SK-N-SH treated with all-trans-retinoic acid at 6 μM for 48 hours (cell line): ENCODE measurements at regions not wholly inside any gene's neighbourhood (a gene's known extent, or its start where the extent isn't known, plus 50 kb on each side); places are given as distances from the start of the nearest gene placed in this dataset.

Experiments
- ATAC-seq: fragments of 200-7000 bp; cut with Tn5 transposase; 3 replicates; pipeline ENCODE4 v1.9.1; 2020; ENCODE audit warnings: mild to moderate bottlenecking, moderate library complexity
- ARNTL ChIP-seq: fragments of 450-650 bp; formaldehyde crosslinking; IDR thresholded peaks from 2 replicates; pipeline ENCODE4 v1.5.0; 2020; ENCODE audit warnings: low read depth, mild to moderate bottlenecking, moderate library complexity, borderline replicate concordance
- BACH2 ChIP-seq: fragments of 250-450 bp; sonication (Bioruptor Pico); IDR thresholded peaks from 2 replicates; pipeline ENCODE4 v1.9.0; 2021; ENCODE audit warnings: mild to moderate bottlenecking, borderline replicate concordance
- CSDC2 ChIP-seq: fragments of 250-450 bp; sonication (Bioruptor Pico); IDR thresholded peaks from 2 replicates; pipeline ENCODE4 v1.5.0; 2020; ENCODE audit warnings: mild to moderate bottlenecking, moderate library complexity
- ESRRG ChIP-seq: fragments of 250-450 bp; sonication (Bioruptor Pico); IDR thresholded peaks from 2 replicates; pipeline ENCODE4 v1.6.1; 2021; ENCODE audit warnings: mild to moderate bottlenecking
- GLIS3 ChIP-seq: fragments of 250-450 bp; sonication (Bioruptor Pico); IDR thresholded peaks from 2 replicates; pipeline ENCODE4 v1.5.0; 2020; ENCODE audit warnings: mild to moderate bottlenecking, moderate library complexity
- ISL1 ChIP-seq: fragments of 250-450 bp; sonication (Bioruptor Pico); IDR thresholded peaks from 2 replicates; pipeline ENCODE4 v2.1.2; 2022; ENCODE audit warnings: mild to moderate bottlenecking, moderate library complexity
- OSR1 ChIP-seq: fragments of 250-450 bp; sonication (Bioruptor Pico); IDR thresholded peaks from 2 replicates; pipeline ENCODE4 v1.8.0; 2022; ENCODE audit warnings: moderate library complexity, mild to moderate bottlenecking, inconsistent platforms
- PPARA ChIP-seq: fragments of 250-450 bp; sonication (Bioruptor Pico); IDR thresholded peaks from 2 replicates; pipeline ENCODE4 v1.5.0; 2020; ENCODE audit warnings: mild to moderate bottlenecking, borderline replicate concordance
- RARB ChIP-seq: fragments of 250-450 bp; sonication (Bioruptor Pico); IDR thresholded peaks from 2 replicates; pipeline ENCODE4 v1.8.0; 2021; ENCODE audit warnings: mild to moderate bottlenecking, moderate library complexity
- TCF4 ChIP-seq: fragments of 250-450 bp; sonication (Bioruptor Pico); IDR thresholded peaks from 2 replicates; pipeline ENCODE4 v1.8.0; 2021; ENCODE audit warnings: mild to moderate bottlenecking, moderate library complexity, borderline replicate concordance
- TOX ChIP-seq: fragments of 250-450 bp; sonication (Bioruptor Pico); IDR thresholded peaks from 2 replicates; pipeline ENCODE4 v1.8.0; 2021; ENCODE audit warnings: mild to moderate bottlenecking, moderate library complexity, borderline replicate concordance
- ZC3H10 ChIP-seq: fragments of 250-450 bp; sonication (Bioruptor Pico); IDR thresholded peaks from 2 replicates; pipeline ENCODE4 v1.5.1; 2021; ENCODE audit warnings: mild to moderate bottlenecking, moderate library complexity
- ZFP3 ChIP-seq: fragments of 250-450 bp; sonication (Bioruptor Pico); IDR thresholded peaks from 2 replicates; pipeline ENCODE4 v1.5.0; 2020; ENCODE audit warnings: mild to moderate bottlenecking, moderate library complexity
- ZFP30 ChIP-seq: fragments of 450-650 bp; formaldehyde crosslinking; IDR thresholded peaks from 2 replicates; pipeline ENCODE4 v1.5.0; 2022; ENCODE audit warnings: mild to moderate bottlenecking, moderate library complexity
- ZNF565 ChIP-seq: fragments of 450-650 bp; formaldehyde crosslinking; conservative IDR thresholded peaks from 2 replicates; pipeline ENCODE4 v1.5.0; 2020; ENCODE audit warnings: low read depth, mild to moderate bottlenecking, moderate library complexity
- ZNF70 ChIP-seq: fragments of 450-650 bp; formaldehyde crosslinking; IDR thresholded peaks from 2 replicates; pipeline ENCODE4 v1.5.0; 2020; ENCODE audit warnings: mild to moderate bottlenecking, moderate library complexity
- ZNF8 ChIP-seq: fragments of 450-650 bp; formaldehyde crosslinking; IDR thresholded peaks from 2 replicates; pipeline ENCODE4 v1.5.0; 2020; ENCODE audit warnings: mild to moderate bottlenecking, moderate library complexity
- TF ChIP-seq, protein P1 (sequence below): fragments of 250-450 bp; sonication (Bioruptor Pico); IDR thresholded peaks from 2 replicates; pipeline ENCODE4 v1.8.0; 2021; ENCODE audit warnings: low read depth, mild to moderate bottlenecking, moderate library complexity, borderline replicate concordance
- TF ChIP-seq, protein P2 (sequence below): fragments of 250-450 bp; sonication (Bioruptor Pico); IDR thresholded peaks from 2 replicates; pipeline ENCODE4 v1.5.0; 2020; ENCODE audit warnings: mild to moderate bottlenecking, moderate library complexity
- TF ChIP-seq, protein P3 (sequence below): fragments of 250-450 bp; sonication (Bioruptor Pico); IDR thresholded peaks from 2 replicates; pipeline ENCODE4 v1.8.0; 2020; ENCODE audit warnings: mild to moderate bottlenecking, moderate library complexity, borderline replicate concordance
- TF ChIP-seq, protein P4 (sequence below): fragments of 250-450 bp; sonication (Bioruptor Pico); IDR thresholded peaks from 2 replicates; pipeline ENCODE4 v1.5.1; 2021; ENCODE audit warnings: mild to moderate bottlenecking, moderate library complexity

- TF ChIP-seq, protein P1, sequence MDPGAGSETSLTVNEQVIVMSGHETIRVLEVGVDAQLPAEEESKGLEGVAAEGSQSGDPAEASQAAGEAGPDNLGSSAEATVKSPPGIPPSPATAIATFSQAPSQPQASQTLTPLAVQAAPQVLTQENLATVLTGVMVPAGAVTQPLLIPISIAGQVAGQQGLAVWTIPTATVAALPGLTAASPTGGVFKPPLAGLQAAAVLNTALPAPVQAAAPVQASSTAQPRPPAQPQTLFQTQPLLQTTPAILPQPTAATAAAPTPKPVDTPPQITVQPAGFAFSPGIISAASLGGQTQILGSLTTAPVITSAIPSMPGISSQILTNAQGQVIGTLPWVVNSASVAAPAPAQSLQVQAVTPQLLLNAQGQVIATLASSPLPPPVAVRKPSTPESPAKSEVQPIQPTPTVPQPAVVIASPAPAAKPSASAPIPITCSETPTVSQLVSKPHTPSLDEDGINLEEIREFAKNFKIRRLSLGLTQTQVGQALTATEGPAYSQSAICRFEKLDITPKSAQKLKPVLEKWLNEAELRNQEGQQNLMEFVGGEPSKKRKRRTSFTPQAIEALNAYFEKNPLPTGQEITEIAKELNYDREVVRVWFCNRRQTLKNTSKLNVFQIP, result no peak
Observed at GRCh38 chr13:105552078-105552477, 983.4 kb downstream of the EFNB2 start (continued).

- no peak for ATAC-seq
- no peak for TF ChIP-seq CSDC2 (CRISPR knock-in tag)
- TF ChIP-seq ZNF565 (CRISPR knock-in tag), result no peak
- TF ChIP-seq, protein P2, sequence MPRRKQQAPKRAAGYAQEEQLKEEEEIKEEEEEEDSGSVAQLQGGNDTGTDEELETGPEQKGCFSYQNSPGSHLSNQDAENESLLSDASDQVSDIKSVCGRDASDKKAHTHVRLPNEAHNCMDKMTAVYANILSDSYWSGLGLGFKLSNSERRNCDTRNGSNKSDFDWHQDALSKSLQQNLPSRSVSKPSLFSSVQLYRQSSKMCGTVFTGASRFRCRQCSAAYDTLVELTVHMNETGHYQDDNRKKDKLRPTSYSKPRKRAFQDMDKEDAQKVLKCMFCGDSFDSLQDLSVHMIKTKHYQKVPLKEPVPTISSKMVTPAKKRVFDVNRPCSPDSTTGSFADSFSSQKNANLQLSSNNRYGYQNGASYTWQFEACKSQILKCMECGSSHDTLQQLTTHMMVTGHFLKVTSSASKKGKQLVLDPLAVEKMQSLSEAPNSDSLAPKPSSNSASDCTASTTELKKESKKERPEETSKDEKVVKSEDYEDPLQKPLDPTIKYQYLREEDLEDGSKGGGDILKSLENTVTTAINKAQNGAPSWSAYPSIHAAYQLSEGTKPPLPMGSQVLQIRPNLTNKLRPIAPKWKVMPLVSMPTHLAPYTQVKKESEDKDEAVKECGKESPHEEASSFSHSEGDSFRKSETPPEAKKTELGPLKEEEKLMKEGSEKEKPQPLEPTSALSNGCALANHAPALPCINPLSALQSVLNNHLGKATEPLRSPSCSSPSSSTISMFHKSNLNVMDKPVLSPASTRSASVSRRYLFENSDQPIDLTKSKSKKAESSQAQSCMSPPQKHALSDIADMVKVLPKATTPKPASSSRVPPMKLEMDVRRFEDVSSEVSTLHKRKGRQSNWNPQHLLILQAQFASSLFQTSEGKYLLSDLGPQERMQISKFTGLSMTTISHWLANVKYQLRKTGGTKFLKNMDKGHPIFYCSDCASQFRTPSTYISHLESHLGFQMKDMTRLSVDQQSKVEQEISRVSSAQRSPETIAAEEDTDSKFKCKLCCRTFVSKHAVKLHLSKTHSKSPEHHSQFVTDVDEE (CRISPR knock-in tag), result no peak
- TF ChIP-seq, protein P3, sequence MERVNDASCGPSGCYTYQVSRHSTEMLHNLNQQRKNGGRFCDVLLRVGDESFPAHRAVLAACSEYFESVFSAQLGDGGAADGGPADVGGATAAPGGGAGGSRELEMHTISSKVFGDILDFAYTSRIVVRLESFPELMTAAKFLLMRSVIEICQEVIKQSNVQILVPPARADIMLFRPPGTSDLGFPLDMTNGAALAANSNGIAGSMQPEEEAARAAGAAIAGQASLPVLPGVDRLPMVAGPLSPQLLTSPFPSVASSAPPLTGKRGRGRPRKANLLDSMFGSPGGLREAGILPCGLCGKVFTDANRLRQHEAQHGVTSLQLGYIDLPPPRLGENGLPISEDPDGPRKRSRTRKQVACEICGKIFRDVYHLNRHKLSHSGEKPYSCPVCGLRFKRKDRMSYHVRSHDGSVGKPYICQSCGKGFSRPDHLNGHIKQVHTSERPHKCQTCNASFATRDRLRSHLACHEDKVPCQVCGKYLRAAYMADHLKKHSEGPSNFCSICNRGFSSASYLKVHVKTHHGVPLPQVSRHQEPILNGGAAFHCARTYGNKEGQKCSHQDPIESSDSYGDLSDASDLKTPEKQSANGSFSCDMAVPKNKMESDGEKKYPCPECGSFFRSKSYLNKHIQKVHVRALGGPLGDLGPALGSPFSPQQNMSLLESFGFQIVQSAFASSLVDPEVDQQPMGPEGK (CRISPR knock-in tag), result no peak
- TF ChIP-seq OSR1 (CRISPR knock-in tag), result no peak
- TF ChIP-seq BACH2, result no peak
- TF ChIP-seq ARNTL (CRISPR knock-in tag), result no peak
- TF ChIP-seq PPARA (CRISPR knock-in tag), result no peak
- TF ChIP-seq, protein P4, sequence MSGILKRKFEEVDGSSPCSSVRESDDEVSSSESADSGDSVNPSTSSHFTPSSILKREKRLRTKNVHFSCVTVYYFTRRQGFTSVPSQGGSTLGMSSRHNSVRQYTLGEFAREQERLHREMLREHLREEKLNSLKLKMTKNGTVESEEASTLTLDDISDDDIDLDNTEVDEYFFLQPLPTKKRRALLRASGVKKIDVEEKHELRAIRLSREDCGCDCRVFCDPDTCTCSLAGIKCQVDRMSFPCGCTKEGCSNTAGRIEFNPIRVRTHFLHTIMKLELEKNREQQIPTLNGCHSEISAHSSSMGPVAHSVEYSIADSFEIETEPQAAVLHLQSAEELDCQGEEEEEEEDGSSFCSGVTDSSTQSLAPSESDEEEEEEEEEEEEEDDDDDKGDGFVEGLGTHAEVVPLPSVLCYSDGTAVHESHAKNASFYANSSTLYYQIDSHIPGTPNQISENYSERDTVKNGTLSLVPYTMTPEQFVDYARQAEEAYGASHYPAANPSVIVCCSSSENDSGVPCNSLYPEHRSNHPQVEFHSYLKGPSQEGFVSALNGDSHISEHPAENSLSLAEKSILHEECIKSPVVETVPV (CRISPR knock-in tag), result no peak
- TF ChIP-seq ZFP30 (CRISPR knock-in tag), result no peak
- no peak for TF ChIP-seq ISL1 (CRISPR knock-in tag)
- no peak for TF ChIP-seq ZNF70 (CRISPR knock-in tag)
- no peak for TF ChIP-seq GLIS3 (CRISPR knock-in tag)
- TF ChIP-seq TCF4 (CRISPR knock-in tag), result no peak
- no peak for TF ChIP-seq ESRRG (CRISPR knock-in tag)
- TF ChIP-seq ZNF8 (CRISPR knock-in tag), result no peak
- TF ChIP-seq, protein P1, result no peak
- no peak for TF ChIP-seq RARB (CRISPR knock-in tag)
Observed at GRCh38 chr13:105547851-105548250, 987.6 kb downstream of the EFNB2 start.

- no peak for ATAC-seq
- TF ChIP-seq TCF4 (CRISPR knock-in tag), result no peak
- TF ChIP-seq, protein P4 (CRISPR knock-in tag), result no peak
- TF ChIP-seq, protein P1, result no peak
- no peak for TF ChIP-seq TOX (CRISPR knock-in tag)
- TF ChIP-seq GLIS3 (CRISPR knock-in tag), result no peak
- no peak for TF ChIP-seq BACH2
- no peak for TF ChIP-seq CSDC2 (CRISPR knock-in tag)
- no peak for TF ChIP-seq ZNF8 (CRISPR knock-in tag)
- TF ChIP-seq ARNTL (CRISPR knock-in tag), result no peak
- TF ChIP-seq, protein P2 (CRISPR knock-in tag), result no peak
- no peak for TF ChIP-seq OSR1 (CRISPR knock-in tag)
- no peak for TF ChIP-seq PPARA (CRISPR knock-in tag)
- TF ChIP-seq ZC3H10, result no peak
- no peak for TF ChIP-seq ZNF70 (CRISPR knock-in tag)
- TF ChIP-seq ZFP3 (CRISPR knock-in tag), result no peak
- no peak for TF ChIP-seq ZNF565 (CRISPR knock-in tag)
Observed at GRCh38 chr13:105545811-105546210, 989.7 kb downstream of the EFNB2 start.
